ENCODE measurements at regions not wholly inside any gene's neighbourhood (a gene's known extent, or its start where the extent isn't known, plus 50 kb on each side); places are given as distances from the start of the nearest gene placed in this dataset.

DNA sequence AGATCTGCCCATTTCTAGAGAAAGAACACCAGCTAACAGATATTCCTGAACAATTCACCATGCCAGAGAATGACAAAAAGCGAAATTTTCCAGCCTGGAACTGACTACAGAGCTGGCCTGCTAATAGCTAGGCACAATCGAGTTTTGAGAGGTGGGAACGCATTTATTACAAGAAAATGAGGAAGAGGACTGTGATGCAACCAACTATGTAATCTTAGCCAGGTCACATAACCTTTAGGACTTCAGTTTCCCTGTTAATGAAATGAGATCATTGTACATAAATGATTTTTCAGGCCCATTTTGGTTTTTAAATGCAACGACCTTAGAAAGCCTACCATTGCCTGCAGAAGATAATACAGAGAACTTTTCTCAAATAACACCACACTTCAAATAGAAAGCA lies 72.1 kb upstream of the SETMAR start:
- Histone ChIP-seq H3K27me3 (no peaks in the 10 kb centered on the region), H3K4me1 (no peaks in the 10 kb centered on the region), H3K9me3 (no peaks in the 10 kb centered on the region), H3K27ac (no peak overlapping the region), H3K4me3 (no peak overlapping the region), H3K36me3 (no peaks in the 10 kb centered on the region)
- 41 to 51% methylated on average over 4 of the region's 4 CpGs for WGBS, 2 donors
- DNase-seq = no peak
- intact Hi-C loops (cut with DNase I) = no loop called here
- TF ChIP-seq POLR2A (IDR thresholded peaks at IDR 0.05) = no peak
- TF ChIP-seq, protein P1, sequence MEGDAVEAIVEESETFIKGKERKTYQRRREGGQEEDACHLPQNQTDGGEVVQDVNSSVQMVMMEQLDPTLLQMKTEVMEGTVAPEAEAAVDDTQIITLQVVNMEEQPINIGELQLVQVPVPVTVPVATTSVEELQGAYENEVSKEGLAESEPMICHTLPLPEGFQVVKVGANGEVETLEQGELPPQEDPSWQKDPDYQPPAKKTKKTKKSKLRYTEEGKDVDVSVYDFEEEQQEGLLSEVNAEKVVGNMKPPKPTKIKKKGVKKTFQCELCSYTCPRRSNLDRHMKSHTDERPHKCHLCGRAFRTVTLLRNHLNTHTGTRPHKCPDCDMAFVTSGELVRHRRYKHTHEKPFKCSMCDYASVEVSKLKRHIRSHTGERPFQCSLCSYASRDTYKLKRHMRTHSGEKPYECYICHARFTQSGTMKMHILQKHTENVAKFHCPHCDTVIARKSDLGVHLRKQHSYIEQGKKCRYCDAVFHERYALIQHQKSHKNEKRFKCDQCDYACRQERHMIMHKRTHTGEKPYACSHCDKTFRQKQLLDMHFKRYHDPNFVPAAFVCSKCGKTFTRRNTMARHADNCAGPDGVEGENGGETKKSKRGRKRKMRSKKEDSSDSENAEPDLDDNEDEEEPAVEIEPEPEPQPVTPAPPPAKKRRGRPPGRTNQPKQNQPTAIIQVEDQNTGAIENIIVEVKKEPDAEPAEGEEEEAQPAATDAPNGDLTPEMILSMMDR (IDR thresholded peaks at IDR 0.05) = no peak

DNA sequence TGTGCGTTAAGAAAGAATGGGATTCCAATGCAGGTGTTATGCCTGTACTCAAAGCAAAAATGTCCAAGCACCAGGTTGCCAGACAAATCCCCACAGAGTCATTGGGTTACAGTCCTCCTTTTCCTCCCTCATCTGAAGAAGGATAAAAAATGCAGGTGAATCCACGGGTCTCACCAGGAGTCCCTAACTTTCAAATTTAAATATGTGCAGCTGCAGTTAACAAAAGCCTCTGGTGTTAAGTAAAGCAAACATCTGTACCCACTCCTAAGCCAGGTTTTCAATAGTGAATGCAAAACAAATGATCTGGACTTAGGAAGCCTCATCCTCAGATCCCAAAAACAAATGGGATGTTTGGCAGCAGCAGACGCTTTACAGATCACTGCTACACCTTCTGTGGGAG lies 70.4 kb upstream of the SETMAR start:
- Histone ChIP-seq H3K9me3 (no peaks in the 10 kb centered on the region), H3K36me3 (no peaks in the 10 kb centered on the region), H3K27ac (no peak overlapping the region), H3K27me3 (no peaks in the 10 kb centered on the region), H3K4me1 (no peaks in the 10 kb centered on the region), H3K4me3 (no peak overlapping the region)
- WGBS, 2 donors = 42 to 58% methylated on average over 3 of the region's 3 CpGs
- TF ChIP-seq POLR2A (IDR thresholded peaks at IDR 0.05) = no peak
- TF ChIP-seq, protein P1 (IDR thresholded peaks at IDR 0.05) = no peak
- intact Hi-C loops (cut with DNase I) = no loop called here
- no peak for DNase-seq

DNA sequence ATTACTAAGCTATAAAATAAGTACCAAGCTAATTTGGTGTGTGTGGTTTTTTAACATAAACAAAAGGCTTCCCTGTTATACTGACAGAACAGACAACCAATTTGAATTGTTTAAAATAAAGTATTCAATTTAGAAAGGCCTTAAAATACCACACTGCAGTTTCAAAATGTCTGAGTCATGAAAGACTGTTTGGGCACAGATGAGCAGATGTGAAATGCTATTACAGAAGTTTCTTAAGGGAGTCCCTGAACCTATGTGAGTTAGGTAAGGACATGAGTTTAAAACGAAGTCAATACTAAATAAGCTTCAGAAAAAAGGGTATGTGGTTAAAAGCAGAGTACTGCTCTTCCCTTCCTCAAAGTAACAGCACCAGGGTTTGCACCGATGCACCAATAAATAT lies 69.7 kb upstream of the SETMAR start:
- no peak overlapping the region for H3K4me3 ChIP-seq
- 37 to 45% methylated on average over 2 of the region's 2 CpGs for WGBS, 2 donors
- no peaks in the 10 kb centered on the region for H3K4me1 ChIP-seq
- DNase-seq = no peak
- no peak overlapping the region for H3K27ac ChIP-seq
- TF ChIP-seq, protein P1 (IDR thresholded peaks at IDR 0.05) = no peak
- TF ChIP-seq POLR2A (IDR thresholded peaks at IDR 0.05) = no peak
- H3K36me3 ChIP-seq = no peaks in the 10 kb centered on the region
- H3K27me3 ChIP-seq = no peaks in the 10 kb centered on the region
- H3K9me3 ChIP-seq = no peaks in the 10 kb centered on the region
- intact Hi-C loops (cut with DNase I) = no loop called here

DNA sequence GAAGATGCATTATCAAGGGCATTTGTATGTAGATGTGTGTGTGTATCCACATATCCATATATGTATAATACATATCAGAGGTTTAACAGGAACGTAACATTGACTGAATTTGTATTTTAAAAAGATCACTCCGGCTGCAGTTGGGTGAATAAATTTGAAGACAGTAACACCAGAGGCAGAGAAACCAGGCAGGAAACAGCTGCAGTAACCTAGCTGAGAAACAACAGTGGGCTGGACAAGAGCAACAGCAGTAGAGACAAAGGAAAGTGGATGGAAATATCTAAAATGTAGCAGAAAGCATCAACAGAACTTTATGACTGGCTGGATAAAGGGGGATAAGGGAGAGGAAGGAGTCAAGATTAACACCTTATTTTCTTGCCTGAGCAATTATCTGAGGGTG lies 68.3 kb upstream of the SETMAR start:
- no peaks in the 10 kb centered on the region for H3K36me3 ChIP-seq
- H3K27me3 ChIP-seq = no peaks in the 10 kb centered on the region
- no peak overlapping the region for H3K27ac ChIP-seq
- no peaks in the 10 kb centered on the region for H3K9me3 ChIP-seq
- TF ChIP-seq, protein P1 (IDR thresholded peaks at IDR 0.05) = no peak
- no peaks in the 10 kb centered on the region for H3K4me1 ChIP-seq
- no peak overlapping the region for H3K4me3 ChIP-seq
- 66 to 73% methylated on average over 2 of the region's 2 CpGs for WGBS, 2 donors
- no peak for DNase-seq
- intact Hi-C loops (cut with DNase I) = no loop called here

DNA sequence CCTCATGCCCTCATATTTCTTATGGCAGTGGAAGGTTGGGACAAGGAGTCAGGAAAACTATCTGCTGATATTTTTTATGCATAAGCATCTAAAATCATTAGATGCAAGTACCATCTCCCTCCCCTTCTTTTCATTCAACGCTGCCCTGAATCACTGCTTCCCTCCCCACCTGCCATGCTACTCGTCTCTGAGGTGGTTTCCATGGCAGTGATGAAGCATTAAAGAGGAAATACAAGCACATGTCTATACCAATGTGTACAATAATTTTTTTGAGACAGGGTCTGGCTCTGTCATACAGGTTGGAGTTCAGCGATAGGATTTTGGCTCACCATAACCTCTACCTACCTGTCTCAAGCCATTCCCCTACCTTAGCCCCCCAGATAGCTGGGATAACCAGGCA lies 67.5 kb upstream of the SETMAR start:
- no peaks in the 10 kb centered on the region for H3K9me3 ChIP-seq
- no peaks in the 10 kb centered on the region for H3K4me1 ChIP-seq
- no peak overlapping the region for H3K4me3 ChIP-seq
- intact Hi-C loops (cut with DNase I) = no loop called here
- H3K27me3 ChIP-seq = no peaks in the 10 kb centered on the region
- 62 to 64% methylated on average over 3 of the region's 3 CpGs for WGBS, 2 donors
- TF ChIP-seq POLR2A (IDR thresholded peaks at IDR 0.05) = no peak
- TF ChIP-seq, protein P1 (IDR thresholded peaks at IDR 0.05) = no peak
- no peak overlapping the region for H3K27ac ChIP-seq
- no peaks in the 10 kb centered on the region for H3K36me3 ChIP-seq
- no peak for DNase-seq

All from esophagus squamous epithelium (tissue), 5 donors.